ENCODE measurements at regions not wholly inside any gene's neighbourhood (a gene's known extent, or its start where the extent isn't known, plus 50 kb on each side); places are given as distances from the start of the nearest gene placed in this dataset.

DNA sequence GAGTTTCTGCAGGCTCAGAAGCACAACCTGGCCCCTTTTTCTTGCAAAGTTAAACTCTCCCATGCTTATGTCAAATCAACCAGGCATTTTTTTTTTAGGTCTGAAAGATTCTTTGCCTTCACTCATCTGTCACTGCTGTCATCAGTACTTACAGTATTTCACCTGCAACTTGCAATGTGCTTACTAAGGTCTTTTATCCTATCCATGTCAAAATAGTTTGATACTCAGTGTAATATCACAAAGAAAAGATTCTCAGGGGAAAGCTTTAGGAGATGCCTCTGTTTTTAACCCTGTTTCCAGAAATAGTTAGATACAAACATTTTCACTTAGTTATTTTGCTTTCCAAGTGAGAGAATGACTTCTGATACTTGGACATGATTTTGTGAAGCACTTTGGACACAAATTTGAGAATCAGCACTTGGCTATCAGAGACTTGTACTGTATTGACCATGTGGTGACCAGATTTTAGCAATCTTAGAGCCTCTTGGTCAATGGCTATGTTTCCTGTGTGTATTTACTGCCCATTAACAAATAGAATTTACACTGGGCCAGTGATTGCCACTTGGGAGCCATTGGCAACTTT, 428.2 kb downstream of the IRX1 start (continued):
- TF ChIP-seq, protein P1, sequence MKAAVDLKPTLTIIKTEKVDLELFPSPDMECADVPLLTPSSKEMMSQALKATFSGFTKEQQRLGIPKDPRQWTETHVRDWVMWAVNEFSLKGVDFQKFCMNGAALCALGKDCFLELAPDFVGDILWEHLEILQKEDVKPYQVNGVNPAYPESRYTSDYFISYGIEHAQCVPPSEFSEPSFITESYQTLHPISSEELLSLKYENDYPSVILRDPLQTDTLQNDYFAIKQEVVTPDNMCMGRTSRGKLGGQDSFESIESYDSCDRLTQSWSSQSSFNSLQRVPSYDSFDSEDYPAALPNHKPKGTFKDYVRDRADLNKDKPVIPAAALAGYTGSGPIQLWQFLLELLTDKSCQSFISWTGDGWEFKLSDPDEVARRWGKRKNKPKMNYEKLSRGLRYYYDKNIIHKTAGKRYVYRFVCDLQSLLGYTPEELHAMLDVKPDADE (IDR thresholded peaks at IDR 0.05), result no peak
- no peak for TF ChIP-seq NANOG (IDR thresholded peaks at IDR 0.05; ENCODE audit: borderline replicate concordance)

GRCh38 chr5:4027088-4027734, 431.6 kb downstream of the IRX1 start:
- Mint-ChIP-seq H3K27me3 (ENCODE audit: insufficient read depth, low read depth, poor library complexity) (no peaks in the 10 kb centered on the region), H3K4me1 (0 out of 3 replicates have a peak, but pooled peaks cover 3% of the 10 kb centered on the region), H3K9me3 (no peaks in the 10 kb centered on the region; the same call in 2 of the 3 replicates), H3K36me3 (ENCODE audit: low read depth) (peaks cover 5% of the 10 kb centered on the region; the same call in 2 of the 3 replicates), H3K27ac (no peak overlapping the region), H3K4me3 (no peak overlapping the region)
- ATAC-seq (no peak), DNase-seq (ENCODE audit: low spot score) (no peak)
- Histone ChIP-seq H3K4me2 (no peak overlapping the region), H2AFZ (peak overlapping the region; percentile 90), H3K36me3 (ENCODE audit: insufficient read depth) (no peaks in the 10 kb centered on the region), H4K20me1 (replicated peaks; ENCODE audit: insufficient read depth) (no peaks in the 10 kb centered on the region), H3K4me1 (ENCODE audit: insufficient read depth) (no peaks in the 10 kb centered on the region), H3K9me2 (ENCODE audit: insufficient read depth) (peaks cover 5% of the 10 kb centered on the region; the same call in 1 of the 2 replicates), H3K4me3 (no peak overlapping the region), H3F3A (replicated peaks; ENCODE audit: low read depth) (no peaks in the 10 kb centered on the region), H3K27me3 (ENCODE audit: insufficient read depth) (no peaks in the 10 kb centered on the region), H3K79me2 (replicated peaks; ENCODE audit: insufficient read depth) (no peaks in the 10 kb centered on the region), H3K27ac (ENCODE audit: low read depth) (no peak overlapping the region)
- TF ChIP-seq POLR2AphosphoS5 (IDR thresholded peaks at IDR 0.05; ENCODE audit: low read depth) (no peak), NANOG (IDR thresholded peaks at IDR 0.05; ENCODE audit: borderline replicate concordance) (no peak), STAT1 (IDR thresholded peaks at IDR 0.05; ENCODE audit: unreplicated experiment) (no peak), CREB1 (CRISPR knock-in tag; IDR thresholded peaks at IDR 0.05; ENCODE audit: low read depth) (no peak), JUNB (IDR thresholded peaks at IDR 0.05; ENCODE audit: unreplicated experiment) (no peak), EZH2phosphoT487 (IDR thresholded peaks at IDR 0.05; ENCODE audit: unreplicated experiment) (no peak), EZH2 (IDR thresholded peaks at IDR 0.05; ENCODE audit: low read depth, unreplicated experiment) (no peak), ZNF114 (CRISPR knock-in tag; IDR thresholded peaks at IDR 0.05) (no peak), ZNF331 (CRISPR knock-in tag; IDR thresholded peaks at IDR 0.05; ENCODE audit: low read depth) (no peak), ZNF462 (CRISPR knock-in tag; IDR thresholded peaks at IDR 0.05) (no peak)
- TF ChIP-seq, protein P1 (IDR thresholded peaks at IDR 0.05), result no peak
- TF ChIP-seq, protein P2, sequence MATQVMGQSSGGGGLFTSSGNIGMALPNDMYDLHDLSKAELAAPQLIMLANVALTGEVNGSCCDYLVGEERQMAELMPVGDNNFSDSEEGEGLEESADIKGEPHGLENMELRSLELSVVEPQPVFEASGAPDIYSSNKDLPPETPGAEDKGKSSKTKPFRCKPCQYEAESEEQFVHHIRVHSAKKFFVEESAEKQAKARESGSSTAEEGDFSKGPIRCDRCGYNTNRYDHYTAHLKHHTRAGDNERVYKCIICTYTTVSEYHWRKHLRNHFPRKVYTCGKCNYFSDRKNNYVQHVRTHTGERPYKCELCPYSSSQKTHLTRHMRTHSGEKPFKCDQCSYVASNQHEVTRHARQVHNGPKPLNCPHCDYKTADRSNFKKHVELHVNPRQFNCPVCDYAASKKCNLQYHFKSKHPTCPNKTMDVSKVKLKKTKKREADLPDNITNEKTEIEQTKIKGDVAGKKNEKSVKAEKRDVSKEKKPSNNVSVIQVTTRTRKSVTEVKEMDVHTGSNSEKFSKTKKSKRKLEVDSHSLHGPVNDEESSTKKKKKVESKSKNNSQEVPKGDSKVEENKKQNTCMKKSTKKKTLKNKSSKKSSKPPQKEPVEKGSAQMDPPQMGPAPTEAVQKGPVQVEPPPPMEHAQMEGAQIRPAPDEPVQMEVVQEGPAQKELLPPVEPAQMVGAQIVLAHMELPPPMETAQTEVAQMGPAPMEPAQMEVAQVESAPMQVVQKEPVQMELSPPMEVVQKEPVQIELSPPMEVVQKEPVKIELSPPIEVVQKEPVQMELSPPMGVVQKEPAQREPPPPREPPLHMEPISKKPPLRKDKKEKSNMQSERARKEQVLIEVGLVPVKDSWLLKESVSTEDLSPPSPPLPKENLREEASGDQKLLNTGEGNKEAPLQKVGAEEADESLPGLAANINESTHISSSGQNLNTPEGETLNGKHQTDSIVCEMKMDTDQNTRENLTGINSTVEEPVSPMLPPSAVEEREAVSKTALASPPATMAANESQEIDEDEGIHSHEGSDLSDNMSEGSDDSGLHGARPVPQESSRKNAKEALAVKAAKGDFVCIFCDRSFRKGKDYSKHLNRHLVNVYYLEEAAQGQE (IDR thresholded peaks at IDR 0.05; ENCODE audit: unreplicated experiment), result no peak

All from GM23338 (cell line).